ENCODE measurements at regions not wholly inside any gene's neighbourhood (a gene's known extent, or its start where the extent isn't known, plus 50 kb on each side); places are given as distances from the start of the nearest gene placed in this dataset.
A peak's percentile ranks its signal among the peaks of the same experiment; 100 is the strongest.

- no peak for DNase-seq
These were observed 699.3 kb upstream of the WWC1 start for GRCh38 chr5:167592114-167592513.

GRCh38 chr5:167593329-167594060 lies 698.0 kb upstream of the WWC1 start:
- DNase-seq = no peak

GRCh38 chr5:167594061-167594435 lies 697.4 kb upstream of the WWC1 start:
- no peak for DNase-seq

- no peak for DNase-seq
These were observed 696.7 kb upstream of the WWC1 start for GRCh38 chr5:167594750-167595149.

GRCh38 chr5:167595196-167595595 lies 696.2 kb upstream of the WWC1 start:
- DNase-seq = no peak

- DNase-seq = peak in 8 of 58 donors; percentile 1 to 33 (median 4)
These were observed 693.3 kb upstream of the WWC1 start for GRCh38 chr5:167598166-167598565.

GRCh38 chr5:167602067-167602466 lies 689.4 kb upstream of the WWC1 start:
- no peak for DNase-seq

GRCh38 chr5:167603135-167603534 lies 688.3 kb upstream of the WWC1 start:
- DNase-seq = no peak

- DNase-seq = no peak
These were observed 682.8 kb upstream of the WWC1 start for GRCh38 chr5:167608390-167609272.

GRCh38 chr5:167614294-167615021 lies 677.0 kb upstream of the WWC1 start:
- no peak for DNase-seq

GRCh38 chr5:167616043-167616890 lies 675.2 kb upstream of the WWC1 start:
- DNase-seq = no peak

- DNase-seq = no peak
These were observed 668.1 kb upstream of the WWC1 start for GRCh38 chr5:167623354-167623753.

- no peak for DNase-seq
These were observed 667.4 kb upstream of the WWC1 start for GRCh38 chr5:167624053-167624452.

GRCh38 chr5:167626341-167627123 lies 664.9 kb upstream of the WWC1 start:
- no peak for DNase-seq

- no peak for DNase-seq
These were observed 661.8 kb upstream of the WWC1 start for GRCh38 chr5:167629634-167630033.

GRCh38 chr5:167631191-167631590 lies 660.3 kb upstream of the WWC1 start:
- DNase-seq = no peak

GRCh38 chr5:167633114-167633513 lies 658.3 kb upstream of the WWC1 start:
- DNase-seq = no peak

- no peak for DNase-seq
These were observed 657.5 kb upstream of the WWC1 start for GRCh38 chr5:167633931-167634341.

GRCh38 chr5:167634432-167634831 lies 657.0 kb upstream of the WWC1 start:
- DNase-seq = no peak

GRCh38 chr5:167638816-167639215 lies 652.6 kb upstream of the WWC1 start:
- DNase-seq = no peak
